ENCODE measurements at regions not wholly inside any gene's neighbourhood (a gene's known extent, or its start where the extent isn't known, plus 50 kb on each side); places are given as distances from the start of the nearest gene placed in this dataset.
"Not testable (repeated sequence)": the region's sequence is repeated elsewhere in the genome, so short reads cannot be mapped to it uniquely, and the experiment has no call there.

GRCh38 chr2:44063033-44063432 is 67.2 kb upstream of the LRPPRC start:
- ATAC-seq: no peak
- H3K9me3 Mint-ChIP-seq: no peaks in the 10 kb centered on the region
- H3K27ac Mint-ChIP-seq: no peak overlapping the region
- no peak for DNase-seq
- CTCF ChIA-PET: interaction anchor here (0.6 to 4.3 kb wide), 4 partner anchors 9 to 25 kb away, joined by 3 to 15 read pairs (median 5); no protein-coding TSS in a partner anchor
- intact Hi-C loops (cut with micrococcal nuclease): no loop called here
- H3K27me3 Mint-ChIP-seq: no peaks in the 10 kb centered on the region
- POLR2A ChIA-PET: interaction anchor here (1.1 kb wide), 1 partner anchor 14 kb away, joined by 3 read pairs; no protein-coding TSS in a partner anchor
- no peak for TF ChIP-seq CTCF (IDR thresholded peaks at IDR 0.05)
- no peaks in the 10 kb centered on the region for H3K36me3 Mint-ChIP-seq (ENCODE audit: low read depth)
- no peaks in the 10 kb centered on the region for H3K4me1 Mint-ChIP-seq (ENCODE audit: low read depth)
- no peak overlapping the region for H3K4me3 Mint-ChIP-seq

GRCh38 chr2:44064281-44064680 is 68.5 kb upstream of the LRPPRC start:
- CTCF ChIA-PET: interaction anchor here (1.2 to 4.3 kb wide), 4 partner anchors 20 to 415 kb away, joined by 3 to 15 read pairs (median 5); no protein-coding TSS in a partner anchor

GRCh38 chr2:44067012-44067790 is 71.4 kb upstream of the LRPPRC start:
- POLR2A ChIA-PET; H3K27ac Mint-ChIP-seq; H3K36me3 Mint-ChIP-seq (ENCODE audit: low read depth); ATAC-seq; DNase-seq; H3K27me3 Mint-ChIP-seq; H3K4me3 Mint-ChIP-seq; intact Hi-C loops (cut with micrococcal nuclease); H3K4me1 Mint-ChIP-seq (ENCODE audit: low read depth); CTCF ChIA-PET; H3K9me3 Mint-ChIP-seq: not testable (repeated sequence)

More at GRCh38 chr2:44064281-44064680, 68.5 kb upstream of the LRPPRC start:
- ATAC-seq; intact Hi-C loops (cut with micrococcal nuclease); H3K27me3 Mint-ChIP-seq; H3K9me3 Mint-ChIP-seq; POLR2A ChIA-PET; H3K4me1 Mint-ChIP-seq (ENCODE audit: low read depth); H3K4me3 Mint-ChIP-seq; H3K27ac Mint-ChIP-seq; DNase-seq; H3K36me3 Mint-ChIP-seq (ENCODE audit: low read depth): not testable (repeated sequence)

GRCh38 chr2:44067791-44068181 is 72.0 kb upstream of the LRPPRC start:
- DNase-seq; H3K4me1 Mint-ChIP-seq (ENCODE audit: low read depth); H3K36me3 Mint-ChIP-seq (ENCODE audit: low read depth); H3K27ac Mint-ChIP-seq; CTCF ChIA-PET; intact Hi-C loops (cut with micrococcal nuclease); H3K9me3 Mint-ChIP-seq; H3K27me3 Mint-ChIP-seq; H3K4me3 Mint-ChIP-seq; POLR2A ChIA-PET; ATAC-seq: not testable (repeated sequence)

- Mint-ChIP-seq H3K9me3 (peaks cover 5% of the 10 kb centered on the region), H3K27ac (no peak overlapping the region), H3K4me1 (ENCODE audit: low read depth) (no peaks in the 10 kb centered on the region), H3K36me3 (ENCODE audit: low read depth) (peaks cover 3% of the 10 kb centered on the region), H3K4me3 (no peak overlapping the region), H3K27me3 (peaks cover 8% of the 10 kb centered on the region)
- ChIA-PET CTCF (interaction anchor here (0.6 to 3.0 kb wide), 4 partner anchors 8 to 408 kb away, joined by 3 to 15 read pairs (median 4); no protein-coding TSS in a partner anchor), POLR2A (interaction anchor here (0.7 kb wide), 1 partner anchor 327 kb away, joined by 3 read pairs; no protein-coding TSS in a partner anchor)
- intact Hi-C loops (cut with micrococcal nuclease): no loop called here
- no peak for ATAC-seq
- no peak for TF ChIP-seq CTCF (IDR thresholded peaks at IDR 0.05)
- DNase-seq: no peak
Measured at GRCh38 chr2:44071454-44072046, 75.8 kb upstream of the LRPPRC start.

GRCh38 chr2:44073667-44074066 is 77.9 kb upstream of the LRPPRC start:
- H3K4me1 Mint-ChIP-seq (ENCODE audit: low read depth); H3K27me3 Mint-ChIP-seq; intact Hi-C loops (cut with micrococcal nuclease); POLR2A ChIA-PET; ATAC-seq; H3K27ac Mint-ChIP-seq; DNase-seq; H3K4me3 Mint-ChIP-seq; H3K9me3 Mint-ChIP-seq; H3K36me3 Mint-ChIP-seq (ENCODE audit: low read depth): not testable (repeated sequence)
- CTCF ChIA-PET: interaction anchor here (0.8 to 3.0 kb wide), 4 partner anchors 8 to 30 kb away, joined by 3 to 15 read pairs (median 6); no protein-coding TSS in a partner anchor

GRCh38 chr2:44074795-44075194 is 79.0 kb upstream of the LRPPRC start:
- POLR2A ChIA-PET: not testable (repeated sequence)

More at GRCh38 chr2:44074795-44075194, 79.0 kb upstream of the LRPPRC start:
- H3K4me1 Mint-ChIP-seq (ENCODE audit: low read depth); H3K4me3 Mint-ChIP-seq; ATAC-seq; DNase-seq; H3K9me3 Mint-ChIP-seq; CTCF ChIA-PET; intact Hi-C loops (cut with micrococcal nuclease); H3K27ac Mint-ChIP-seq; H3K27me3 Mint-ChIP-seq; H3K36me3 Mint-ChIP-seq (ENCODE audit: low read depth): not testable (repeated sequence)
